Progenitor cell of endocrine pancreas (in vitro differentiated cells): ENCODE measurements at regions not wholly inside any gene's neighbourhood (a gene's known extent, or its start where the extent isn't known, plus 50 kb on each side); places are given as distances from the start of the nearest gene placed in this dataset.

Experiments used
- DNase-seq: peaks from one replicate; pipeline ENCODE4 v3.0.0; 2021; ENCODE audit warnings: low spot score; ENCODE audit not compliant: unreplicated experiment
- H3K27ac Mint-ChIP-seq: 2 replicates; pipeline ENCODE4 v1.8.0; 2021; ENCODE audit warnings: mild to moderate bottlenecking, moderate library complexity, mixed read lengths
- H3K27me3 Mint-ChIP-seq: 2 replicates; pipeline ENCODE4 v1.8.0; 2021; ENCODE audit warnings: mixed read lengths
- H3K36me3 Mint-ChIP-seq: 2 replicates; pipeline ENCODE4 v1.8.0; 2022; ENCODE audit warnings: mixed read lengths; ENCODE audit not compliant: insufficient read depth
- H3K4me1 Mint-ChIP-seq: 2 replicates; pipeline ENCODE4 v1.8.0; 2021; ENCODE audit warnings: low read depth, mixed read lengths
- H3K4me3 Mint-ChIP-seq: 2 replicates; pipeline ENCODE4 v1.8.0; 2021; ENCODE audit warnings: low read depth, mild to moderate bottlenecking, moderate library complexity, mixed read lengths
- H3K9me3 Mint-ChIP-seq: 2 replicates; pipeline ENCODE4 v1.8.0; 2021; ENCODE audit warnings: low read depth, mixed read lengths
- TF ChIP-seq, protein P1 (sequence below): fragments of 200-600 bp; sonication (generic); IDR thresholded peaks from one replicate; pipeline ENCODE4 v1.5.0; 2021; ENCODE audit warnings: antibody characterized with exemption, mild to moderate bottlenecking; ENCODE audit not compliant: unreplicated experiment

DNA sequence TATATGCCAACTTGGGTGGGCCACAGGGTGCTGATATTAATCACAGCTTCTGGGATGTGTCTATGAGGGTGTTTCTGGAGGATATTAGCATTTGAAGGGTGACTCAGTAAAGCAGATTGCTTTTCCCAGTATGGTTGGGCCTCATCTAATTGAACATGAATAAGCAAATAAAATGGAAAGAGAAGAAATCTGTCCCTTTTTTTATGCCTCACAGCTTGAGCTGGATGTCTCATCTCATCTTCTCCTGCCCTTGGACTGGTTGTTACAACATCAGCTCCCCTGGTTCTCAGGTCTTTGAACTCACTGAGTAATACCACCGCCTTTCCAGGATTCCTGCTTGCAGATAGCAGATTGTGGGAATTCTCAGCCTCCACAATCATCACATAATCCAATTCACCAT, 1149.2 kb downstream of the PCDH18 start:
- H3K27me3 Mint-ChIP-seq = no peaks in the 10 kb centered on the region

DNA sequence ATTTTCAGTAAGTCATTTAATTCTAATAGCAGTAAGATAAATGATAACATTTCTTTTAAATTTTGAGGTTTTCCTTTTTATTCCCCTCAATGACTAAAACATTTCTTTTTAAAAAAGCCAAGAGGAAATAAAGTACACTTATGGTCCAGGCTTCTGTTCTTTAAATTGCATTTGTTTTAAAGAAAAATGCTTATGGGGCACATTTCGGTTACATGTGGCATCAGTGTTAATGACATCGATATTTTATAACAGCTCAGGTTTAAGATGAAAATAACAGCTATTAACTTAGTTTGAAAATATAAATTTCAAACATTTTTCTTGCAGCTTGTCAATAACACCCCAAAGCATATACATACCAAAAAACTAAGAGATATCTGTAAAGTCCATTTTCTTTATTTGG, 1161.1 kb downstream of the PCDH18 start:
- no peaks in the 10 kb centered on the region for H3K36me3 Mint-ChIP-seq
- DNase-seq = no peak
- TF ChIP-seq, protein P1, sequence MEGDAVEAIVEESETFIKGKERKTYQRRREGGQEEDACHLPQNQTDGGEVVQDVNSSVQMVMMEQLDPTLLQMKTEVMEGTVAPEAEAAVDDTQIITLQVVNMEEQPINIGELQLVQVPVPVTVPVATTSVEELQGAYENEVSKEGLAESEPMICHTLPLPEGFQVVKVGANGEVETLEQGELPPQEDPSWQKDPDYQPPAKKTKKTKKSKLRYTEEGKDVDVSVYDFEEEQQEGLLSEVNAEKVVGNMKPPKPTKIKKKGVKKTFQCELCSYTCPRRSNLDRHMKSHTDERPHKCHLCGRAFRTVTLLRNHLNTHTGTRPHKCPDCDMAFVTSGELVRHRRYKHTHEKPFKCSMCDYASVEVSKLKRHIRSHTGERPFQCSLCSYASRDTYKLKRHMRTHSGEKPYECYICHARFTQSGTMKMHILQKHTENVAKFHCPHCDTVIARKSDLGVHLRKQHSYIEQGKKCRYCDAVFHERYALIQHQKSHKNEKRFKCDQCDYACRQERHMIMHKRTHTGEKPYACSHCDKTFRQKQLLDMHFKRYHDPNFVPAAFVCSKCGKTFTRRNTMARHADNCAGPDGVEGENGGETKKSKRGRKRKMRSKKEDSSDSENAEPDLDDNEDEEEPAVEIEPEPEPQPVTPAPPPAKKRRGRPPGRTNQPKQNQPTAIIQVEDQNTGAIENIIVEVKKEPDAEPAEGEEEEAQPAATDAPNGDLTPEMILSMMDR = no peak
- peaks cover 4% of the 10 kb centered on the region for H3K9me3 Mint-ChIP-seq
- H3K27me3 Mint-ChIP-seq = no peaks in the 10 kb centered on the region
- H3K4me3 Mint-ChIP-seq = no peak overlapping the region
- no peak overlapping the region for H3K27ac Mint-ChIP-seq
- no peaks in the 10 kb centered on the region for H3K4me1 Mint-ChIP-seq

More for the DNA sequence above, 1149.2 kb downstream of the PCDH18 start:
- peaks cover 2% of the 10 kb centered on the region for H3K4me1 Mint-ChIP-seq
- TF ChIP-seq, protein P1 = no peak
- H3K27ac Mint-ChIP-seq = no peak overlapping the region
- no peak for DNase-seq
- no peaks in the 10 kb centered on the region for H3K36me3 Mint-ChIP-seq
- no peaks in the 10 kb centered on the region for H3K9me3 Mint-ChIP-seq
- no peak overlapping the region for H3K4me3 Mint-ChIP-seq

DNA sequence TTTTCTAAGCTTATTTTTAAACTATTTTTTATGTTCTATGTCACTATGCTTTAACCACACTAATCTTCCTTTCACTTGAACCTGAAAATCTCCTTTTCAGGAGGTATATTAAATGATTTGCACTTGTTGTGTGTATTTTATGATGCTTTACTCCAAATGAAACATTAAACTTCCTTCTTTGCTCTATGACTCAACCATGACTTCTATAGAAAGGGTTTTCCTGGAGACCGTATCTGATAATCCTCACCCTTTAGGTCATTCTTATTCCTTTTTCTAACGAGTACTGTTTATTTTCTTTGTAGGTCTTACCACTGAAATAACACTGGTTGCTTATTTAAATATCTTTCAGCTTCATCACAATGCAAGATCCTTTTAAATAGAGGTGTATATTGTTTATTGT, 1163.2 kb downstream of the PCDH18 start:
- no peaks in the 10 kb centered on the region for H3K36me3 Mint-ChIP-seq
- H3K4me1 Mint-ChIP-seq = no peaks in the 10 kb centered on the region
- no peaks in the 10 kb centered on the region for H3K9me3 Mint-ChIP-seq
- no peak for DNase-seq
- TF ChIP-seq, protein P1 = no peak
- H3K27me3 Mint-ChIP-seq = no peaks in the 10 kb centered on the region
- H3K4me3 Mint-ChIP-seq = no peak overlapping the region
- no peak overlapping the region for H3K27ac Mint-ChIP-seq

DNA sequence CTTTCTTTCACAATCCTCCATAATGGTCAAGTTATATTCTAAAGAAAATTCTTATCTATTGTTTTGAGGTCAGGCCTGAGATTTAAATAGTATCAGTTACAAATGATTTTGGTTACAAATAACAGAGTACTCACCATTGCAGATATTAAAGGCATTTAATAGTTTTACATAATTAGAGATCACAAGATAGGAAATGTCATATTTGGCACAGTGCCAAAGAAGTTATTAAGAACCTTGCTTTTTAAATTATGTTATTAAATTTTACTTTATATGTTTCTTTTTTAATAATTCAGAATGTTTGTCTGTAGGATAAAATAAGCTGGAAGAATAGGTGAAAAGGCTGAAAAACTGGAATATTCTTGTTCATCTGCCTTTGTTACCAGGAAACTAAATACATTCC, 1174.7 kb downstream of the PCDH18 start:
- H3K4me1 Mint-ChIP-seq = no peaks in the 10 kb centered on the region
- no peaks in the 10 kb centered on the region for H3K9me3 Mint-ChIP-seq
- no peak for DNase-seq
- no peak overlapping the region for H3K27ac Mint-ChIP-seq
- no peaks in the 10 kb centered on the region for H3K36me3 Mint-ChIP-seq
- H3K27me3 Mint-ChIP-seq = no peaks in the 10 kb centered on the region
- H3K4me3 Mint-ChIP-seq = no peak overlapping the region
- TF ChIP-seq, protein P1 = no peak

DNA sequence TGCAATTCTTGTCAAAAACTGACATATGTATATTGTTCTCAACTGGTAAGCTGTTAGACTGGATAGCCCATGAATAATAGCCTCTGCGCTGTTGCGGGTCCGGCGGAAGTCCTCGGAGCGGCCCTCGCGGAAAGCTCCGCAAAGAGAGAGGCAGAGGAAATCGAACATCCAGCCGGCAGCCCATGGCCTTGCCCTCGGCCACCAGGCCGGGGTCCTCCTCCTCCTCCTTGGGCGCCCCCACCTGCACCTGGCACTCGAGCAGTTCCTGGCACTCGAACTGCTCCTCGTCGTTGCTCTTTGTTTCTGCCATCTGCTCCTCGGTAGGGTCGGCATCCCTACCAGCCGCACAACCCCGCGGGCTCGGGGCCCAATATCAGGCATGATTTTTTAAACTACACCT, 1176.3 kb downstream of the PCDH18 start:
- H3K27me3 Mint-ChIP-seq = no peaks in the 10 kb centered on the region
- H3K27ac Mint-ChIP-seq = no peak overlapping the region
- TF ChIP-seq, protein P1 = no peak
- H3K9me3 Mint-ChIP-seq = no peaks in the 10 kb centered on the region
- no peaks in the 10 kb centered on the region for H3K36me3 Mint-ChIP-seq
- no peaks in the 10 kb centered on the region for H3K4me1 Mint-ChIP-seq
- no peak overlapping the region for H3K4me3 Mint-ChIP-seq
- no peak for DNase-seq
